ENCODE measurements at regions not wholly inside any gene's neighbourhood (a gene's known extent, or its start where the extent isn't known, plus 50 kb on each side); places are given as distances from the start of the nearest gene placed in this dataset.

GRCh38 chr18:51273437-51273836, 76.0 kb upstream of the MEX3C start:
- no peak for TF ChIP-seq EZH2 (IDR thresholded peaks at IDR 0.05; ENCODE audit: borderline replicate concordance, low read depth, low read length, poor library complexity, severe bottlenecking)
- CTCF ChIA-PET = interaction anchor here (0.6 kb wide), 2 partner anchors 137 to 366 kb away, joined by 3 read pairs; no protein-coding TSS in a partner anchor
- BruUV-seq (replicated peaks) = no TSS peak
- Histone ChIP-seq H3K27ac (ENCODE audit: low read depth, low read length, poor library complexity, severe bottlenecking) (no peak overlapping the region), H3K4me3 (ENCODE audit: low read depth, low read length, poor library complexity, severe bottlenecking) (no peak overlapping the region), H3K36me3 (ENCODE audit: insufficient read depth, low read length, poor library complexity, severe bottlenecking) (no peaks in the 10 kb centered on the region), H3K4me1 (ENCODE audit: insufficient read depth, low read length, poor library complexity, severe bottlenecking) (peaks cover 14% of the 10 kb centered on the region), H3K9me3 (ENCODE audit: low read depth, low read length, poor library complexity, severe bottlenecking) (no peaks in the 10 kb centered on the region), H3K27me3 (replicated peaks; ENCODE audit: insufficient read depth, low read depth, low read length, poor library complexity) (no peaks in the 10 kb centered on the region)
- intact Hi-C loops (cut with micrococcal nuclease; ENCODE audit: unreplicated experiment) = loop anchor here (10.0 kb wide), 1 partner anchor 159 kb away; no protein-coding TSS in a partner anchor
- POLR2A ChIA-PET (ENCODE audit: low non-redundant PET) = no interaction called here
- peak; percentile 9 for DNase-seq (ENCODE audit: low spot score)

GRCh38 chr18:51275712-51276476, 78.4 kb upstream of the MEX3C start:
- Histone ChIP-seq H3K27ac (ENCODE audit: low read depth, low read length, poor library complexity, severe bottlenecking) (no peak overlapping the region), H3K9me3 (ENCODE audit: low read depth, low read length, poor library complexity, severe bottlenecking) (no peaks in the 10 kb centered on the region), H3K4me1 (ENCODE audit: insufficient read depth, low read length, poor library complexity, severe bottlenecking) (peaks cover 14% of the 10 kb centered on the region), H3K36me3 (ENCODE audit: insufficient read depth, low read length, poor library complexity, severe bottlenecking) (no peaks in the 10 kb centered on the region), H3K4me3 (ENCODE audit: low read depth, low read length, poor library complexity, severe bottlenecking) (no peak overlapping the region), H3K27me3 (replicated peaks; ENCODE audit: insufficient read depth, low read depth, low read length, poor library complexity) (no peaks in the 10 kb centered on the region)
- intact Hi-C loops (cut with micrococcal nuclease; ENCODE audit: unreplicated experiment) = loop anchor here (5.0 to 10.0 kb wide), 2 partner anchors 79 to 161 kb away; partner anchors contain the start of gene MEX3C
- DNase-seq (ENCODE audit: low spot score) = peak; percentile 69
- no TSS peak for BruUV-seq (replicated peaks)
- CTCF ChIA-PET = interaction anchor here (0.6 to 0.7 kb wide), 3 partner anchors 78 to 1615 kb away, joined by 3 to 5 read pairs (median 4); partner anchors contain the start of gene MEX3C
- no peak for TF ChIP-seq CTCF (conservative IDR thresholded peaks at IDR 0.05; ENCODE audit: low read depth, low read length)
- TF ChIP-seq EZH2 (IDR thresholded peaks at IDR 0.05; ENCODE audit: borderline replicate concordance, low read depth, low read length, poor library complexity, severe bottlenecking) = no peak
- POLR2A ChIA-PET (ENCODE audit: low non-redundant PET) = no interaction called here

- intact Hi-C loops (cut with micrococcal nuclease; ENCODE audit: unreplicated experiment) = loop anchor here (1.0 to 10.0 kb wide), 3 partner anchors 47 to 163 kb away; partner anchors contain the start of gene MEX3C
Observed at GRCh38 chr18:51278045-51278649, 80.7 kb upstream of the MEX3C start.

More at GRCh38 chr18:51278045-51278649, 80.7 kb upstream of the MEX3C start:
- Histone ChIP-seq H3K4me1 (ENCODE audit: insufficient read depth, low read length, poor library complexity, severe bottlenecking) (peaks cover 14% of the 10 kb centered on the region), H3K27me3 (replicated peaks; ENCODE audit: insufficient read depth, low read depth, low read length, poor library complexity) (no peaks in the 10 kb centered on the region), H3K27ac (ENCODE audit: low read depth, low read length, poor library complexity, severe bottlenecking) (no peak overlapping the region), H3K4me3 (ENCODE audit: low read depth, low read length, poor library complexity, severe bottlenecking) (no peak overlapping the region), H3K9me3 (ENCODE audit: low read depth, low read length, poor library complexity, severe bottlenecking) (no peaks in the 10 kb centered on the region), H3K36me3 (ENCODE audit: insufficient read depth, low read length, poor library complexity, severe bottlenecking) (no peaks in the 10 kb centered on the region)
- BruUV-seq (replicated peaks) = no TSS peak
- ChIA-PET CTCF (interaction anchor here (0.5 to 1.0 kb wide), 2 partner anchors 36 to 168 kb away, joined by 3 to 5 read pairs; no protein-coding TSS in a partner anchor), POLR2A (ENCODE audit: low non-redundant PET) (interaction anchor here (0.6 kb wide), 1 partner anchor 40 kb away, joined by 4 read pairs; no protein-coding TSS in a partner anchor)
- TF ChIP-seq CTCF (conservative IDR thresholded peaks at IDR 0.05; ENCODE audit: low read depth, low read length) (peak; percentile 90), EZH2 (IDR thresholded peaks at IDR 0.05; ENCODE audit: borderline replicate concordance, low read depth, low read length, poor library complexity, severe bottlenecking) (no peak)
- peak; percentile 73 for DNase-seq (ENCODE audit: low spot score)

Data from A673 (cell line).